ENCODE measurements at regions not wholly inside any gene's neighbourhood (a gene's known extent, or its start where the extent isn't known, plus 50 kb on each side); places are given as distances from the start of the nearest gene placed in this dataset.

GRCh38 chr10:111873041-111873440 lies 310.5 kb downstream of the GPAM start:
- Mint-ChIP-seq H3K36me3 (no peaks in the 10 kb centered on the region), H3K9me3 (peaks cover 0 to 7% (median 3%) of the 10 kb centered on the region in 8 donors), H3K27ac (no peak overlapping the region), H3K27me3 (peaks cover 0 to 2% of the 10 kb centered on the region in 2 donors), H3K4me1 (no peaks in the 10 kb centered on the region), H3K4me3 (no peak overlapping the region)
- H3K36me3 ChIP-seq (ENCODE audit: insufficient read depth, low read length), result no peaks in the 10 kb centered on the region
- no peak overlapping the region for H3K4me3 ChIP-seq (ENCODE audit: low read length in 2 of 2)
- H3K4me1 ChIP-seq (ENCODE audit: insufficient read depth, low read length), result no peaks in the 10 kb centered on the region
- no peaks in the 10 kb centered on the region for H3K9me3 ChIP-seq (ENCODE audit: control insufficient read depth in 1 of 2, low read length in 2 of 2)
- DNase-seq, result no peak
- no peak overlapping the region for H3K27ac ChIP-seq (ENCODE audit: low read depth, low read length)
- POLR2A ChIA-PET (ENCODE audit: partially characterized antibody), result no interaction called here
- H3K27me3 ChIP-seq (ENCODE audit: insufficient read depth, low read length), result no peaks in the 10 kb centered on the region
- CTCF ChIA-PET (ENCODE audit: partially characterized antibody), result no interaction called here
- intact Hi-C loops (cut with micrococcal nuclease), result no loop called here

- no peak overlapping the region for H3K27ac Mint-ChIP-seq
- no peaks in the 10 kb centered on the region for H3K27me3 ChIP-seq (ENCODE audit: insufficient read depth, low read length)
- CTCF ChIA-PET (ENCODE audit: partially characterized antibody), result no interaction called here
- DNase-seq, result no peak
- no peaks in the 10 kb centered on the region for H3K4me1 Mint-ChIP-seq
- no peaks in the 10 kb centered on the region for H3K9me3 ChIP-seq (ENCODE audit: control insufficient read depth in 1 of 2, low read length in 2 of 2)
- peaks cover 0 to 3% of the 10 kb centered on the region in 2 donors for H3K27me3 Mint-ChIP-seq
- intact Hi-C loops (cut with micrococcal nuclease), result no loop called here
- H3K27ac ChIP-seq (ENCODE audit: low read depth, low read length), result no peak overlapping the region
- peaks cover 0 to 8% (median 4%) of the 10 kb centered on the region in 8 donors for H3K9me3 Mint-ChIP-seq
- no peaks in the 10 kb centered on the region for H3K36me3 ChIP-seq (ENCODE audit: insufficient read depth, low read length)
- no peak overlapping the region for H3K4me3 Mint-ChIP-seq
- H3K4me1 ChIP-seq (ENCODE audit: insufficient read depth, low read length), result no peaks in the 10 kb centered on the region
- H3K4me3 ChIP-seq (ENCODE audit: low read length in 2 of 2), result no peak overlapping the region
- H3K36me3 Mint-ChIP-seq, result no peaks in the 10 kb centered on the region
- POLR2A ChIA-PET (ENCODE audit: partially characterized antibody), result no interaction called here
Measured at GRCh38 chr10:111873621-111874135, 309.9 kb downstream of the GPAM start.

GRCh38 chr10:111874576-111874975 lies 309.0 kb downstream of the GPAM start:
- no peak overlapping the region for H3K27ac Mint-ChIP-seq
- H3K4me3 Mint-ChIP-seq, result no peak overlapping the region
- H3K4me1 ChIP-seq (ENCODE audit: insufficient read depth, low read length), result no peaks in the 10 kb centered on the region
- no peaks in the 10 kb centered on the region for H3K4me1 Mint-ChIP-seq
- no peak for DNase-seq
- CTCF ChIA-PET (ENCODE audit: partially characterized antibody), result no interaction called here
- H3K9me3 ChIP-seq (ENCODE audit: control insufficient read depth in 1 of 2, low read length in 2 of 2), result no peaks in the 10 kb centered on the region
- H3K36me3 Mint-ChIP-seq, result no peaks in the 10 kb centered on the region
- H3K27me3 ChIP-seq (ENCODE audit: insufficient read depth, low read length), result no peaks in the 10 kb centered on the region
- H3K27me3 Mint-ChIP-seq, result peaks cover 0 to 3% of the 10 kb centered on the region in 2 donors
- H3K36me3 ChIP-seq (ENCODE audit: insufficient read depth, low read length), result no peaks in the 10 kb centered on the region
- POLR2A ChIA-PET (ENCODE audit: partially characterized antibody), result no interaction called here
- intact Hi-C loops (cut with micrococcal nuclease), result no loop called here
- no peak overlapping the region for H3K4me3 ChIP-seq (ENCODE audit: low read length in 2 of 2)
- H3K27ac ChIP-seq (ENCODE audit: low read depth, low read length), result no peak overlapping the region
- H3K9me3 Mint-ChIP-seq, result peaks cover 0 to 6% (median 4%) of the 10 kb centered on the region in 8 donors

- CTCF ChIA-PET (ENCODE audit: partially characterized antibody), result no interaction called here
- H3K9me3 ChIP-seq (ENCODE audit: control insufficient read depth in 1 of 2, low read length in 2 of 2), result no peaks in the 10 kb centered on the region
- POLR2A ChIA-PET (ENCODE audit: partially characterized antibody), result no interaction called here
- no peak overlapping the region for H3K27ac Mint-ChIP-seq
- no peaks in the 10 kb centered on the region for H3K36me3 ChIP-seq (ENCODE audit: insufficient read depth, low read length)
- H3K27ac ChIP-seq (ENCODE audit: low read depth, low read length), result no peak overlapping the region
- no peaks in the 10 kb centered on the region for H3K36me3 Mint-ChIP-seq
- H3K27me3 ChIP-seq (ENCODE audit: insufficient read depth, low read length), result no peaks in the 10 kb centered on the region
- no peak overlapping the region for H3K4me3 Mint-ChIP-seq
- peaks cover 0 to 3% of the 10 kb centered on the region in 2 donors for H3K27me3 Mint-ChIP-seq
- no peaks in the 10 kb centered on the region for H3K4me1 ChIP-seq (ENCODE audit: insufficient read depth, low read length)
- peaks cover under 1 to 6% (median 4%) of the 10 kb centered on the region in 8 donors for H3K9me3 Mint-ChIP-seq
- H3K4me3 ChIP-seq (ENCODE audit: low read length in 2 of 2), result no peak overlapping the region
- no peak for DNase-seq
- intact Hi-C loops (cut with micrococcal nuclease), result no loop called here
- no peaks in the 10 kb centered on the region for H3K4me1 Mint-ChIP-seq
Measured at GRCh38 chr10:111875725-111876124, 307.8 kb downstream of the GPAM start.

- no peaks in the 10 kb centered on the region for H3K27me3 ChIP-seq (ENCODE audit: insufficient read depth, low read length)
- Mint-ChIP-seq H3K36me3 (no peaks in the 10 kb centered on the region), H3K27ac (no peak overlapping the region), H3K27me3 (peaks cover 0 to 3% of the 10 kb centered on the region in 2 donors), H3K9me3 (peaks cover 2 to 9% (median 4%) of the 10 kb centered on the region in 8 donors), H3K4me3 (no peak overlapping the region), H3K4me1 (no peaks in the 10 kb centered on the region)
- CTCF ChIA-PET (ENCODE audit: partially characterized antibody), result no interaction called here
- no peaks in the 10 kb centered on the region for H3K9me3 ChIP-seq (ENCODE audit: control insufficient read depth in 1 of 2, low read length in 2 of 2)
- no peak overlapping the region for H3K4me3 ChIP-seq (ENCODE audit: low read length in 2 of 2)
- H3K4me1 ChIP-seq (ENCODE audit: insufficient read depth, low read length), result no peaks in the 10 kb centered on the region
- POLR2A ChIA-PET (ENCODE audit: partially characterized antibody), result no interaction called here
- DNase-seq, result no peak
- intact Hi-C loops (cut with micrococcal nuclease), result no loop called here
- no peak overlapping the region for H3K27ac ChIP-seq (ENCODE audit: low read depth, low read length)
- no peaks in the 10 kb centered on the region for H3K36me3 ChIP-seq (ENCODE audit: insufficient read depth, low read length)
Measured at GRCh38 chr10:111877258-111877657, 306.3 kb downstream of the GPAM start.

- Mint-ChIP-seq H3K36me3 (no peaks in the 10 kb centered on the region), H3K27ac (no peak overlapping the region), H3K27me3 (peaks cover 0 to 2% of the 10 kb centered on the region in 2 donors), H3K9me3 (peaks cover 3 to 11% (median 5%) of the 10 kb centered on the region in 8 donors), H3K4me1 (no peaks in the 10 kb centered on the region), H3K4me3 (no peak overlapping the region)
- Histone ChIP-seq H3K4me3 (ENCODE audit: low read length in 2 of 2) (no peak overlapping the region), H3K27ac (ENCODE audit: low read depth, low read length) (no peak overlapping the region), H3K27me3 (ENCODE audit: insufficient read depth, low read length) (no peaks in the 10 kb centered on the region), H3K36me3 (ENCODE audit: insufficient read depth, low read length) (no peaks in the 10 kb centered on the region), H3K4me1 (ENCODE audit: insufficient read depth, low read length) (no peaks in the 10 kb centered on the region), H3K9me3 (ENCODE audit: control insufficient read depth in 1 of 2, low read length in 2 of 2) (no peaks in the 10 kb centered on the region)
- ChIA-PET CTCF (ENCODE audit: partially characterized antibody) (no interaction called here), POLR2A (ENCODE audit: partially characterized antibody) (no interaction called here)
- intact Hi-C loops (cut with micrococcal nuclease), result no loop called here
- DNase-seq, result no peak
Measured at GRCh38 chr10:111879969-111880368, 303.6 kb downstream of the GPAM start.

- intact Hi-C loops (cut with micrococcal nuclease), result no loop called here
- no peaks in the 10 kb centered on the region for H3K9me3 ChIP-seq (ENCODE audit: control insufficient read depth in 1 of 2, low read length in 2 of 2)
- no peak overlapping the region for H3K4me3 ChIP-seq (ENCODE audit: low read length in 2 of 2)
- H3K27ac ChIP-seq (ENCODE audit: low read depth, low read length), result no peak overlapping the region
- no peaks in the 10 kb centered on the region for H3K27me3 ChIP-seq (ENCODE audit: insufficient read depth, low read length)
- CTCF ChIA-PET (ENCODE audit: partially characterized antibody), result no interaction called here
- POLR2A ChIA-PET (ENCODE audit: partially characterized antibody), result no interaction called here
- Mint-ChIP-seq H3K27ac (no peak overlapping the region), H3K36me3 (no peaks in the 10 kb centered on the region), H3K4me1 (no peaks in the 10 kb centered on the region), H3K9me3 (peaks cover 0 to 13% (median 5%) of the 10 kb centered on the region in 8 donors), H3K4me3 (no peak overlapping the region), H3K27me3 (no peaks in the 10 kb centered on the region)
- H3K36me3 ChIP-seq (ENCODE audit: insufficient read depth, low read length), result no peaks in the 10 kb centered on the region
- H3K4me1 ChIP-seq (ENCODE audit: insufficient read depth, low read length), result no peaks in the 10 kb centered on the region
- DNase-seq, result no peak
Measured at GRCh38 chr10:111885046-111885445, 298.5 kb downstream of the GPAM start.

GRCh38 chr10:111885919-111886318 lies 297.6 kb downstream of the GPAM start:
- H3K27me3 ChIP-seq (ENCODE audit: insufficient read depth, low read length), result no peaks in the 10 kb centered on the region
- Mint-ChIP-seq H3K27me3 (no peaks in the 10 kb centered on the region), H3K4me3 (no peak overlapping the region), H3K27ac (no peak overlapping the region), H3K4me1 (no peaks in the 10 kb centered on the region), H3K9me3 (peaks cover 0 to 11% (median 5%) of the 10 kb centered on the region in 8 donors), H3K36me3 (no peaks in the 10 kb centered on the region)
- intact Hi-C loops (cut with micrococcal nuclease), result no loop called here
- H3K27ac ChIP-seq (ENCODE audit: low read depth, low read length), result no peak overlapping the region
- ChIA-PET CTCF (ENCODE audit: partially characterized antibody) (no interaction called here), POLR2A (ENCODE audit: partially characterized antibody) (no interaction called here)
- H3K36me3 ChIP-seq (ENCODE audit: insufficient read depth, low read length), result no peaks in the 10 kb centered on the region
- H3K4me1 ChIP-seq (ENCODE audit: insufficient read depth, low read length), result no peaks in the 10 kb centered on the region
- H3K9me3 ChIP-seq (ENCODE audit: control insufficient read depth in 1 of 2, low read length in 2 of 2), result no peaks in the 10 kb centered on the region
- no peak for DNase-seq
- H3K4me3 ChIP-seq (ENCODE audit: low read length in 2 of 2), result no peak overlapping the region
